ENCODE measurements at regions not wholly inside any gene's neighbourhood (a gene's known extent, or its start where the extent isn't known, plus 50 kb on each side); places are given as distances from the start of the nearest gene placed in this dataset.

GRCh38 chr5:106386287-106386686 is 1284.5 kb downstream of the EFNA5 start:
- Histone ChIP-seq H3K27ac (no peak overlapping the region), H3K9me3 (no peaks in the 10 kb centered on the region), H3K27me3 (no peaks in the 10 kb centered on the region), H3K4me1 (no peaks in the 10 kb centered on the region), H3K4me3 (no peak overlapping the region), H3K36me3 (no peaks in the 10 kb centered on the region)
- DNase-seq (ENCODE audit: low spot score in 2 of 2): no peak
- intact Hi-C loops (cut with DNase I): no loop called here
- no peak for TF ChIP-seq CTCF (IDR thresholded peaks at IDR 0.05)

GRCh38 chr5:106380736-106381135 is 1290.0 kb downstream of the EFNA5 start:
- no peaks in the 10 kb centered on the region for H3K27me3 ChIP-seq
- DNase-seq (ENCODE audit: low spot score in 2 of 2): no peak
- H3K36me3 ChIP-seq: no peaks in the 10 kb centered on the region
- H3K4me1 ChIP-seq: no peaks in the 10 kb centered on the region
- intact Hi-C loops (cut with DNase I): no loop called here
- H3K9me3 ChIP-seq: no peaks in the 10 kb centered on the region
- H3K4me3 ChIP-seq: no peak overlapping the region
- no peak for TF ChIP-seq CTCF (IDR thresholded peaks at IDR 0.05)
- H3K27ac ChIP-seq: no peak overlapping the region

DNA sequence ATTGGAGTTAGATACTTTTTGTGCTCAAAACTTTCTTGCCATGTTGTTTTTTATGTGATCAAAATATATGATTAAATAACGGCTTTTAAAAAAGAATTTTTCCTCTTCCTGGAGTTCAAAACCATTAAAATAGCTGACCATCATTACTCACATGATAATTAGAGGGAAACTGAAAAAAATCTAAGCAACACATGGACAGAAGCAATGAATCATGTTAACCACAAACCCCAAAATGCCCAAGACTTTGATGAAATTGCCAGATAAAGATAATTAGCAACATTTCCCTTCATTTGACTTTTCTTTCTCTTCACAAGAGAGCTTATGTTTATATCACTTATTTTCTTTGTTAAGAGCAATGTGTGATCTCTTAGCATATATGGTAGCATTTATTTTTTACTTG is 1294.2 kb downstream of the EFNA5 start:
- intact Hi-C loops (cut with DNase I): no loop called here

GRCh38 chr5:106374956-106375355 is 1295.8 kb downstream of the EFNA5 start:
- no peak for TF ChIP-seq CTCF (IDR thresholded peaks at IDR 0.05)

More for the DNA sequence above, 1294.2 kb downstream of the EFNA5 start:
- Histone ChIP-seq H3K36me3 (no peaks in the 10 kb centered on the region), H3K27me3 (no peaks in the 10 kb centered on the region), H3K27ac (no peak overlapping the region), H3K4me1 (no peaks in the 10 kb centered on the region), H3K9me3 (no peaks in the 10 kb centered on the region), H3K4me3 (no peak overlapping the region)
- DNase-seq (ENCODE audit: low spot score in 2 of 2): no peak
- no peak for TF ChIP-seq CTCF (IDR thresholded peaks at IDR 0.05)

GRCh38 chr5:106368021-106368420 is 1302.7 kb downstream of the EFNA5 start:
- intact Hi-C loops (cut with DNase I): no loop called here
- Histone ChIP-seq H3K9me3 (peaks cover 0 to 18% of the 10 kb centered on the region in 2 donors), H3K4me3 (no peak overlapping the region), H3K4me1 (no peaks in the 10 kb centered on the region), H3K36me3 (no peaks in the 10 kb centered on the region), H3K27me3 (no peaks in the 10 kb centered on the region), H3K27ac (no peak overlapping the region)
- TF ChIP-seq CTCF (IDR thresholded peaks at IDR 0.05): no peak
- DNase-seq (ENCODE audit: low spot score in 2 of 2): no peak

More at GRCh38 chr5:106374956-106375355, 1295.8 kb downstream of the EFNA5 start:
- no peak for DNase-seq (ENCODE audit: low spot score in 2 of 2)
- Histone ChIP-seq H3K4me3 (no peak overlapping the region), H3K27ac (no peak overlapping the region), H3K27me3 (no peaks in the 10 kb centered on the region), H3K36me3 (no peaks in the 10 kb centered on the region), H3K4me1 (no peaks in the 10 kb centered on the region), H3K9me3 (peaks cover 0 to 4% of the 10 kb centered on the region in 2 donors)
- intact Hi-C loops (cut with DNase I): no loop called here

DNA sequence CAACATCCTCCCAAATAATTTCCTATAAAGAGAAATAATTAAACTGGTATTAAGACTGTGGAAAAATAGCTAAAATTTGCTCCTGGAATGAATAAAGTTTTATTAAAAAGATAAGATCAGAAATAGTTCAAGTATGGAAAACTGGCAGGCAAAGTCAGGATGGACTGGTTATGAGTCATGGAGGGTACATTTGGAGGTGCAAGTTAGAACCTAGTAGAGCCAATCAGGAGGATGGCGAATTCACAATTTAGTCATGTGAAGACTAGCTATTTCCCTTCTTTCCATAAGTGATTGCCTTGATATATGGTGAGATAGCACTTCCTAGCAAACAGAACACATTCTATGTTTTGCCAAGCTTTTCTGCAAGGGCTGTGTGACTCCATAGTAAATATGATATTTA is 1303.5 kb downstream of the EFNA5 start:
- DNase-seq (ENCODE audit: low spot score in 2 of 2): no peak
- Histone ChIP-seq H3K27ac (no peak overlapping the region), H3K4me1 (no peaks in the 10 kb centered on the region), H3K36me3 (no peaks in the 10 kb centered on the region), H3K9me3 (peaks cover 0 to 18% of the 10 kb centered on the region in 2 donors), H3K4me3 (no peak overlapping the region), H3K27me3 (no peaks in the 10 kb centered on the region)
- no peak for TF ChIP-seq CTCF (IDR thresholded peaks at IDR 0.05)
- intact Hi-C loops (cut with DNase I): no loop called here

Measured in ascending aorta (tissue), 2 donors.